Stimulated activated CD8-positive, alpha-beta memory T cell treated with anti-CD3 and anti-CD28 coated beads, Interleukin-4, amount 100 ng/mL, for 48 hours (primary cell): ENCODE measurements at regions not wholly inside any gene's neighbourhood (a gene's known extent, or its start where the extent isn't known, plus 50 kb on each side); places are given as distances from the start of the nearest gene placed in this dataset.

Source experiments
- DNase-seq: peaks from one replicate; pipeline ENCODE4 v3.0.0-alpha.2; 2020

GRCh38 chr12:92489781-92490180, 213.0 kb upstream of the PLEKHG7 start:
- no peak for DNase-seq

- DNase-seq: no peak
Observed at GRCh38 chr12:92488735-92489134, 214.1 kb upstream of the PLEKHG7 start.

GRCh38 chr12:92487138-92487485, 215.7 kb upstream of the PLEKHG7 start:
- no peak for DNase-seq

GRCh38 chr12:92486443-92487137, 216.2 kb upstream of the PLEKHG7 start:
- no peak for DNase-seq

- no peak for DNase-seq
Observed at GRCh38 chr12:92485351-92486348, 217.1 kb upstream of the PLEKHG7 start.

GRCh38 chr12:92482599-92482998, 220.2 kb upstream of the PLEKHG7 start:
- DNase-seq: no peak

- no peak for DNase-seq
Observed at GRCh38 chr12:92481066-92481465, 221.7 kb upstream of the PLEKHG7 start.

- DNase-seq: no peak
Observed at GRCh38 chr12:92478692-92479091, 224.1 kb upstream of the PLEKHG7 start.

GRCh38 chr12:92476844-92477243, 225.9 kb upstream of the PLEKHG7 start:
- DNase-seq: no peak

- DNase-seq: no peak
Observed at GRCh38 chr12:92473564-92473963, 229.2 kb upstream of the PLEKHG7 start.

- DNase-seq: no peak
Observed at GRCh38 chr12:92472201-92472600, 230.6 kb upstream of the PLEKHG7 start.

- DNase-seq: no peak
Observed at GRCh38 chr12:92471551-92471950, 231.2 kb upstream of the PLEKHG7 start.

- DNase-seq: no peak
Observed at GRCh38 chr12:92470608-92471021, 232.2 kb upstream of the PLEKHG7 start.

- DNase-seq: no peak
Observed at GRCh38 chr12:92469837-92470236, 233.0 kb upstream of the PLEKHG7 start.

GRCh38 chr12:92468358-92469020, 234.3 kb upstream of the PLEKHG7 start:
- no peak for DNase-seq

GRCh38 chr12:92467886-92468285, 234.9 kb upstream of the PLEKHG7 start:
- DNase-seq: no peak

- DNase-seq: no peak
Observed at GRCh38 chr12:92466391-92467305, 236.1 kb upstream of the PLEKHG7 start.

- DNase-seq: no peak
Observed at GRCh38 chr12:92465786-92466295, 236.9 kb upstream of the PLEKHG7 start.

- DNase-seq: no peak
Observed at GRCh38 chr12:92464911-92465310, 237.9 kb upstream of the PLEKHG7 start.

GRCh38 chr12:92463171-92463570, 239.6 kb upstream of the PLEKHG7 start:
- no peak for DNase-seq

- no peak for DNase-seq
Observed at GRCh38 chr12:92462527-92462926, 240.3 kb upstream of the PLEKHG7 start.

- DNase-seq: no peak
Observed at GRCh38 chr12:92462049-92462448, 240.7 kb upstream of the PLEKHG7 start.
